ENCODE measurements at regions not wholly inside any gene's neighbourhood (a gene's known extent, or its start where the extent isn't known, plus 50 kb on each side); places are given as distances from the start of the nearest gene placed in this dataset.

DNA sequence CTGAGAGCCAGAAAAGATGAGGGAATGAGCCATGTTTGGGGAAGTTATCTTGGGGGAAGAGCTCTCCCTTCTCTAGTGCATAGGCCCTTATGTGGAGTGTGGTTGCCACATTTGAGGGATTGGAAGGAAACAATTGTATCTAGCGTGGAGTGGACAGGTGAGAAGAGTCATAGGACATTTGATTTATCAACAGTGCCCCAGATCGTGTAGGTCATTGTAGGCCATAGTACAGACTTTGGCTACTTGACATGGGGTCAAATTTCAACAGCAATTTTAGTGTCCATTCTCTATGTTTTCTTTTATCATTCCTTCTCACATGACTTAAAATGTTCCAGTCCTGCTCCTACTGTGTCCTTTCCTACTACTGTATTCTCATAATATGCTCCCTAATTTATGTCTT is 1182.8 kb downstream of the SORCS1 start:
- H3K36me3 ChIP-seq, result no peaks in the 10 kb centered on the region
- TF ChIP-seq Cebpa-rat (IDR thresholded peaks at IDR 0.05), result no peak
- no peaks in the 10 kb centered on the region for H4K20me1 ChIP-seq
- no peaks in the 10 kb centered on the region for H3K4me1 ChIP-seq
- no peaks in the 10 kb centered on the region for H3K27me3 ChIP-seq
- H3K27ac ChIP-seq, result no peak overlapping the region
- H3K9ac ChIP-seq, result no peak overlapping the region
- H3K4me2 ChIP-seq, result no peak overlapping the region
- H3K4me3 ChIP-seq, result no peak overlapping the region
- no peaks in the 10 kb centered on the region for H3K9me3 ChIP-seq

DNA sequence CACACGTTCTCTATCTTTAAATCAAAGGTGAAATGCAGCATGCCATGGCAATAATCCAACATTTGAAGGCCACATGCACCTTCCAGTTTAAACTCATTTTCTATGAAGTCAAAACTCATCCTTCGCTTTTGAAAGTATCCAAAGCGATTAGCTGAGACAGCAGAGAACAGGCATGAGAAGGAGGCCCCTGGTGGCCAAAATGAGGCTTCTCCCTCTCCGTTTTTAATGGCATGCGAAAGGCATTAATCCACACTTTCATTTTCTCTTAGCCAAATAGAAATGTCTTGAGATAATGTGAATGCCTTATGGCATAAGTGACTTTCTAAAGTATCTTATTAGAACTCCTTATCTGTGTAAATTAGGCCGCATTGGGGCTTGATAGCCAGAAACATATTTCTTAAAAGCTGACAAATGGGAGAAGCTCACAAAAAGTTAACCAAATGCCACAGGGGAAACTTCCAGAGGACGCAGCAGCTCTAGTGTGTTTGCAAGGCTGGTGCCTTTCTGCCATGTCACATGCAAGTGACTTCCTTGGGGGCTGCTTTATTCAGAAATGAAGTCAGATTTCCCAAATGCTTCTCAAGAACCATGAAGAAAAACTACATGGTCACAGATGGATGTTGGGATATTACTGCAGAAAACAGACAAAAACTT is 1189.6 kb downstream of the SORCS1 start:
- Histone ChIP-seq H4K20me1 (no peaks in the 10 kb centered on the region), H3K4me1 (no peaks in the 10 kb centered on the region), H3K27me3 (no peaks in the 10 kb centered on the region), H3K27ac (no peak overlapping the region), H3K9me3 (no peaks in the 10 kb centered on the region), H3K36me3 (no peaks in the 10 kb centered on the region), H3K9ac (no peak overlapping the region), H3K4me3 (no peak overlapping the region), H3K4me2 (no peak overlapping the region)
- TF ChIP-seq Cebpa-rat (IDR thresholded peaks at IDR 0.05), result no peak

DNA sequence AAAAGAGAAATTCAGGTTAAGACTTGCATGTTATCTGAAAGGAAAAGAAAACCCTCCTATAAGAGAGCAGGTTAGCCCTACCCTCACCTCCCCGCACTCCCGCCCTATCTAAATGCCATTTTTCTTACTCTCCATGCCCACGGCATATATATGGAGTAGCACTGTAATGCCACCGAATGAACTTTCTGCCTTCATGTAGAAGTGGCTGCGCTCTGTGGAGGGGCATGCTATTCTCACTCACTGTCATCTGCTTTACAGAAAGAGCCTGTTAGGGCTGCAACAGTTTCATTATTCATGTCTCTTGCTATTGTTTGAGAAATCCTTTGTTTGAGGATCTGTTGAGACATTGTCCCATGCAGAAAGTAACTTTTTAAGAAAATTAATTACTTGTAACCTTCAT is 1190.6 kb downstream of the SORCS1 start:
- Histone ChIP-seq H3K27me3 (no peaks in the 10 kb centered on the region), H3K4me2 (no peak overlapping the region)

DNA sequence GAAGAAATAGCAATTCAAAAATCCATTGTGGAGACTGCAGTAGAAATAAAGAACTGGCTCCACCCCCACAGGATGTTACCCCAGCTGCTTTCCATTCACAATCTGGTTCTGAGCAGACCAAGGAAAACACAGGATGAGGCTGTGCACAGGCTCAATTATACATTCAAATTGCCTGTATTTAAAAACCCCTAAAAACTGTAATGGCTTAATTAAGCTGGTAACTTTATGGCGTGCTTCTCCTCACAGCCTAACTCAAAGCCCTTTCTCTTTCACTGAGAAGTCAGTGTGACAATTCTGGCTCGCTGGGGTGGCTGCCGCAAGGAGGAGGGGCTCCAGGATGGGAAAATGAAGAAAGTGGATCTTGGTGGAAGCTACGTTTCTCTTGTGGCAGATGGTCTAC is 1191.1 kb downstream of the SORCS1 start:
- Histone ChIP-seq H3K9me3 (no peaks in the 10 kb centered on the region), H3K4me2 (no peak overlapping the region), H3K9ac (no peak overlapping the region), H4K20me1 (no peaks in the 10 kb centered on the region), H3K27me3 (no peaks in the 10 kb centered on the region), H3K36me3 (no peaks in the 10 kb centered on the region), H3K27ac (no peak overlapping the region), H3K4me3 (no peak overlapping the region), H3K4me1 (no peaks in the 10 kb centered on the region)
- TF ChIP-seq Cebpa-rat (IDR thresholded peaks at IDR 0.05), result no peak

More for the DNA sequence above, 1190.6 kb downstream of the SORCS1 start:
- Histone ChIP-seq H3K9ac (no peak overlapping the region), H3K4me3 (no peak overlapping the region), H3K27ac (no peak overlapping the region), H3K4me1 (no peaks in the 10 kb centered on the region), H3K9me3 (no peaks in the 10 kb centered on the region), H4K20me1 (no peaks in the 10 kb centered on the region), H3K36me3 (no peaks in the 10 kb centered on the region)
- TF ChIP-seq Cebpa-rat (IDR thresholded peaks at IDR 0.05), result no peak

DNA sequence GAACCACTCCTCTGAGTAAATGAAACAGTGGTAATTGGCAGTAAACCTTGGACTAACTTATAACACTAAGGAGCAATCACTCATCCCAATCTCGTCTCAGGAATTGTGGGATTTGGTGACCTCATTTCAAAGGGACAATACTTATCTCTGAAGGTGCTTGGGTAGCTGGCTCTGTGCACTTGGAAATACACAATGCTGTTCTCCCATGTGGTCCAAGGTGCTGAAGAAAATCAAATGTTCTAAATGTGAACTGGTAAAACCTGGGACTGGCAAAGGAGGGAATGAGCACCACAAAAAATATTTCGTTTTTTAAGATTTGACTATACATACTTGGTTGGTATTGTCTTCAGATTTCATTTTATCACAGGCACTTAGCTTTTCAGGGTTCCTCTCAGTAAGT is 1193.0 kb downstream of the SORCS1 start:
- Histone ChIP-seq H3K4me2 (no peak overlapping the region), H3K27ac (no peak overlapping the region), H4K20me1 (no peaks in the 10 kb centered on the region), H3K4me3 (no peak overlapping the region), H3K9me3 (no peaks in the 10 kb centered on the region), H3K36me3 (no peaks in the 10 kb centered on the region), H3K27me3 (no peaks in the 10 kb centered on the region), H3K9ac (no peak overlapping the region), H3K4me1 (no peaks in the 10 kb centered on the region)
- TF ChIP-seq Cebpa-rat (IDR thresholded peaks at IDR 0.05), result no peak

DNA sequence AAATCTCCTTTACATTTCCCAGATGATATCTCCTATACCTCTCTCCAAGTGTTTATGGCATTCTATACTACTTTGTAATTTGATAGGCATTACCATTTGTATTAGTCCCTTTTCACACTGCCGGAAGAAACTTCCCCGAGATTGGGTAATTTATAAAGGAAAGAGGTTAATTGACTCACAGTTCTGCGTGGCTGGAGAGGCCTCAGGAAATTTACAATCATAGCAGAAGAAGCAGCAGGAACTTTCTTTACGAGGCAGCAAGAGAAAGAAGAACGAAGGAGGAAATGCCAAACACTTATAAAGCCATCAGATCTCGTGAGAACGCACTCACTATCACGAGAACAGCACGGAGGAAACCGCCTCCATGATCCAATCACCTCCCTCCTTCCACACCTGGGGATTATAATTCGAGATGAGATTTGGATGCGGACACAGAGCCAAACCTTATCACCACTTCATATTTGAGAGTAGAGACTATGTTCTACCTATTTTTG is 1194.6 kb downstream of the SORCS1 start:
- no peaks in the 10 kb centered on the region for H3K36me3 ChIP-seq
- no peaks in the 10 kb centered on the region for H4K20me1 ChIP-seq
- TF ChIP-seq Cebpa-rat (IDR thresholded peaks at IDR 0.05), result no peak
- H3K4me3 ChIP-seq, result no peak overlapping the region
- H3K9ac ChIP-seq, result no peak overlapping the region
- H3K4me1 ChIP-seq, result no peaks in the 10 kb centered on the region
- H3K9me3 ChIP-seq, result no peaks in the 10 kb centered on the region
- H3K4me2 ChIP-seq, result no peak overlapping the region
- no peak overlapping the region for H3K27ac ChIP-seq
- H3K27me3 ChIP-seq, result no peaks in the 10 kb centered on the region

DNA sequence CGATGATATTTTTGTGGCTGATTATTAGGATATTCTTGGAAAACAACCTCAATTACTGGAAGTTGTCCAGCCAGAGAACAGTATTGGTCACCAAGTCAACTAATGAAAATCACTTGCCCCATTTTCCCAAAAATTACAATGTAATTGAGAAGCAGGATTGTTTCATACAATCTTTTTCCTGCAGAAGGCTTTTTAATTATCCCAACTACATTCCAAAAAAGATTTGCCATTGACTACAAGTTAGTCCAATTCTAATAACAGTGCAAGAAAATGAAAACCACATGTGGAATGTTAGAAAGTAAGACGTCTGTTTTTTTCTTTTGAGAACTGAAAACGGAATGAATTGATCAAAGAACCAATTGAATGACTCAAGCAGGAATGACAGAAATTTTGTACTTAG is 1195.8 kb downstream of the SORCS1 start:
- H3K36me3 ChIP-seq, result no peaks in the 10 kb centered on the region
- H3K4me2 ChIP-seq, result no peak overlapping the region
- H3K27me3 ChIP-seq, result no peaks in the 10 kb centered on the region
- TF ChIP-seq Cebpa-rat (IDR thresholded peaks at IDR 0.05), result no peak
- H3K4me3 ChIP-seq, result no peak overlapping the region
- H3K9me3 ChIP-seq, result no peaks in the 10 kb centered on the region
- no peak overlapping the region for H3K27ac ChIP-seq
- H3K4me1 ChIP-seq, result no peaks in the 10 kb centered on the region
- H4K20me1 ChIP-seq, result no peaks in the 10 kb centered on the region
- no peak overlapping the region for H3K9ac ChIP-seq

DNA sequence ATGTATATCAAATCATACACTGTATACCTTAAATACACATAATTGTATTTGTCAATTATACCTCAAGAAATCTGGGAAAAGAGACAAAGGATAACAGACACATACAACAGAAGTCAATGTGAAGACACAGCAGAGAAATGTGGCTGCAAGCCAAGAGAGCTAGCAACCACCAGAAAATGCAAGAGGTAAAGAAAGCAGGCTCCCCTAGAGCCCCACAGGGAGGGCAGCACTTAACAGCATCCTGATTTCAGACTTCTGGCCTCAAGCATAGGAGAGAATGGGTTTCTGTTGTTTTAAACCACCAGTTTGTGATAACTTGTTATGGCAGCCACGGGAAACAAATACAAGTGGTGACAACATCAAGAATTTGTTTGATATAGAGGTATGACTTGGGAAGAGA is 1197.2 kb downstream of the SORCS1 start:
- no peaks in the 10 kb centered on the region for H3K36me3 ChIP-seq
- no peak for TF ChIP-seq Cebpa-rat (IDR thresholded peaks at IDR 0.05)
- no peaks in the 10 kb centered on the region for H3K27me3 ChIP-seq
- H3K9ac ChIP-seq, result no peak overlapping the region
- no peaks in the 10 kb centered on the region for H3K9me3 ChIP-seq
- no peak overlapping the region for H3K27ac ChIP-seq
- H3K4me3 ChIP-seq, result no peak overlapping the region
- H3K4me2 ChIP-seq, result no peak overlapping the region
- H4K20me1 ChIP-seq, result no peaks in the 10 kb centered on the region
- no peaks in the 10 kb centered on the region for H3K4me1 ChIP-seq

DNA sequence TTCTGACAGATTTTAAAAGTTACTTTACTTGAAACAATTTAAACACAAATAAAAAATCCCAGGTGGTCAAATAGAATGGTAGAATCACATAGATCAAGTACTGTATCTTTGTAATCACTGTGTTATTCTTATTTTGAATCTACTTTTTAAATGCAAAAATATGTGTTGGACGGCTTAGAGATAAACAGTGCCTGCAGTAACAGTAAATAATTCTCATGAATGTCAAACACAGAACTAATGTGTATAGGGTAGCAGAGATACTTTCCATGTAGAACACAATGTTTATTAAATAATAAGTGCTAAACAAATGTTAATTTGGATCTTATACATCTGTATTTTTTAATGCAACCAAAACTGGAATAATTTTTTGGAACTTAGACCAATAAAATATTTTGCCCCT is 1199.4 kb downstream of the SORCS1 start:
- H3K4me2 ChIP-seq, result no peak overlapping the region
- TF ChIP-seq Cebpa-rat (IDR thresholded peaks at IDR 0.05), result no peak

DNA sequence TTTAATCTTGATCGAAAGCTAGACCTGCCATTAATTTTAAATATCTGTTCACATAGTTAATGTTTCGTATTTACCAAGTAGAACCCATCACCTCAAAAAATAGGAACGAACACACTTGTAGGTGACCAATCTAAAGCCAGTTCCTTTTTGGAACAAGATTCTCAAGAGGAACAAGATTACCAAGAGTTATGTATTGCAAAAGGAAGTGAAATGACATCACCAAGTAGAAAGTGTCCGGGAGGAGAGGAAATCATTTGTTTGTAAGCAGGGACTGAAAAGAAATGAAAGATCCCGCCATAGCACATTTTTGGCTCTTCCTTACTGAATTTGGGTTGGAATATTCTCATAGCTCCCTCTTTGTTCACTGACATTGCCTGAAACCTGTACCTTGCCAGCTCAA is 1200.5 kb downstream of the SORCS1 start:
- no peak for TF ChIP-seq Cebpa-rat (IDR thresholded peaks at IDR 0.05)
- Histone ChIP-seq H3K27ac (no peak overlapping the region), H3K4me1 (no peaks in the 10 kb centered on the region), H3K27me3 (no peaks in the 10 kb centered on the region), H4K20me1 (no peaks in the 10 kb centered on the region), H3K9ac (no peak overlapping the region), H3K9me3 (no peaks in the 10 kb centered on the region), H3K4me2 (no peak overlapping the region), H3K36me3 (no peaks in the 10 kb centered on the region), H3K4me3 (no peak overlapping the region)

More for the DNA sequence above, 1199.4 kb downstream of the SORCS1 start:
- no peaks in the 10 kb centered on the region for H3K27me3 ChIP-seq
- no peak overlapping the region for H3K4me3 ChIP-seq
- H3K27ac ChIP-seq, result no peak overlapping the region
- no peaks in the 10 kb centered on the region for H3K36me3 ChIP-seq
- H3K4me1 ChIP-seq, result no peaks in the 10 kb centered on the region
- H4K20me1 ChIP-seq, result no peaks in the 10 kb centered on the region
- H3K9me3 ChIP-seq, result no peaks in the 10 kb centered on the region
- H3K9ac ChIP-seq, result no peak overlapping the region

All from BLaER1 (cell line).